ENCODE measurements at regions not wholly inside any gene's neighbourhood (a gene's known extent, or its start where the extent isn't known, plus 50 kb on each side); places are given as distances from the start of the nearest gene placed in this dataset.

GRCh38 chr3:65114041-65114440, 426.2 kb upstream of the ADAMTS9 start:
- no peak for DNase-seq

DNA sequence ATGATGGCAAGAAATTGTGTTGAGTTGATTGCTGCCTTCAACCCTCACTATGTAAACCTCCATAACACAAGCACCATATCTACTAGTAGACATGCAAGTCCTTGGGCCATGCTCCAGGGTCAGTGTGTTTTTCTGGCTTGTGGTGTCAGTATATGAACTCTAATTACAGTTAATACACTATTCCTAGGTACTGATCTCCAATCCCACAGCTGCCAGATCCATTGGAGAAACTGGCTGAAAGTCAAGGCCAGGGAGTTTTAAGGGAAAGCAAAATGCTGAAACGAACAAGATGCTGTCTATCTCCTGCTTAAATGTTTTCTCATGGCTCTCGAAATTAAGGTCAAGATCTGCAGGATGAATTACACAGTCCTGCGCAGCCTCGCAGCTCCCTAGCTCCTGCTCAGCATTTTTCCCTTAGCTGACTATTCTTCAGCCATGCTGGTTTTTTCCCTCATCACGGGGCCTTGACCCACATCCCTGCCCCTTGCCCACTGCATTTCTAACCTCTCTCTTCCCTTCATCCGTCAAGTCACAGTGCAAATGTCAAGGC, 425.0 kb upstream of the ADAMTS9 start:
- peak in 1 of 2 donors; percentile 20 for DNase-seq

DNA sequence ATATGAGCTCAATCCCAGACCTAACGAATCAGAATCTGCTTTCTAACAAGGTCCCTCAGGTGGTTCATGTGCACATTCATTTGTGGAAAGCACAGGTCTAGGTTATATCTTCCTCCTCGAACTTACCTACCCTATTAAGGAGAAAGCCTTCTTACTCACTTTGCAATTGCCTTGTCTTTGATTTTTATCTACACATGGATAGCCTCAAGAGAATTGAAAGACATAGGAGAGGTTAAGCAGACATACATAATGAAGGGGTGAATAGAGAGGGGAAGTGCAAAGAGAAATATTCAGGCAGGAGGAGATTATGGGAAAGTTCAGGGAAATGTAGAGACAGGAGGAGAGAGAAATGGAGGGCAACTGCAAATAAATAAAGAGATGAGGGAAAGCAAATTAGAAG, 422.9 kb upstream of the ADAMTS9 start:
- no peak for DNase-seq

DNA sequence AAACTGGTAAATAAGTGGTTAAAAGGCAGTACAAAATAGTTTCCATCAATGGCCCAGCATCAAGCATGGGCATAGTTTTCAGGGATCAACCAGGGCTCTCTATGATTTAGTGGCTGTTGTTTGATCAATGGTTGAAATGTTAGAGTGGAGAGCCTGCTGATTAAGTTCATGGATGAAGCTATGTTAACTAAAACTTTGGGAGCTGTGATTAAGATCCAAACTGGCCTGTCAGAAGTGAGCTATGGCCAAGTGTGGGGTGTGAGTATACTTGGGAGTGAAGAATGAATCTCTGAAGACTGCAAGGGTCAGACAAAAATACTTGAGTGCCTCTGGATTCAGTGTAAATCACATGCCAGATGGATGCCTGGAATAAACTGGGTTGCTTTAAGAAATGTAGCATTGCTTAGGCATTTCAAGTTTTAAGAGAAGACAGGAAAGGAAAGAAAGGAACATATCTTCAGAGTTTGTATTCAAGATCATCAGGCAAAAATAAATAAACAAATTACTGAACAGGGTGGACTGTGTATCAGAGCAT, 422.2 kb upstream of the ADAMTS9 start:
- no peak for DNase-seq

DNA sequence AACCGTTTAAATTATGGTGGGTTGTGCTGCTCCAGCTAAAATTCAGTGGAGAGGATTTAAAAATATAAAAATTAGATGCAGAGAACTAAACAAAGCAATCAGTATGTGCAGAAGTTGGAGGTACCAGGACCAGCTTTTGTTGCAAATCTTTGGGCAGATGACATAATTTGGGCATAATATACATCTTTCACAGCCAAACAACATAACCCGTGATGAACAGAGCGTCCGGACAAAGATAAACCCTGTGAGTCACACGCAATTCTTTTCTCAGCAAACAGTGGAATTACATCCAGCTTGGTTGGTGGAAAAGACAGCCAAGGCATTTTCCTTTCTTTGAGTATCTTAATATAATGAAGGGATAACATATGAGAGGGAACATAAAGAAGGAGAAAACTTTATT, 419.4 kb upstream of the ADAMTS9 start:
- DNase-seq, result no peak

DNA sequence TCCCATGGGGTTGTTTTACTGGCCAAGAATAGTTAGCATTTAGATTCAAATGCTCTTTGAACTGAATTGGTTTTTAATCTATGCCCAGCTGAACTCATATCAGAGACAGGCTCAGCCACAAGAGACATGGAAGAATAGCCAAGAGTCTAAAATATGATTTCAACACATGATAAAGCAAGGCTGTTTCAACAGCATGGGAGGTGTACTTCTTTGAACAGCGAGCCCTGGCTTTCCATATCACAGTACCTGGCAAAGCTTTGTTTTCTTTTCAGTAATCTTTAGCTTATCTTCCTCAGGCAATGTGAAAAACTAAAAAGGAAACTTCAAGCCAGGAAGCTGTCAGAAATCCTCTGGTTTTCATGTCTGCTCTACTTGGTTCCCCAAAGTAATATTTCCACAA, 413.6 kb upstream of the ADAMTS9 start:
- no peak for DNase-seq

- no peak for DNase-seq
Observed at GRCh38 chr3:65098400-65098799, 410.6 kb upstream of the ADAMTS9 start.

DNA sequence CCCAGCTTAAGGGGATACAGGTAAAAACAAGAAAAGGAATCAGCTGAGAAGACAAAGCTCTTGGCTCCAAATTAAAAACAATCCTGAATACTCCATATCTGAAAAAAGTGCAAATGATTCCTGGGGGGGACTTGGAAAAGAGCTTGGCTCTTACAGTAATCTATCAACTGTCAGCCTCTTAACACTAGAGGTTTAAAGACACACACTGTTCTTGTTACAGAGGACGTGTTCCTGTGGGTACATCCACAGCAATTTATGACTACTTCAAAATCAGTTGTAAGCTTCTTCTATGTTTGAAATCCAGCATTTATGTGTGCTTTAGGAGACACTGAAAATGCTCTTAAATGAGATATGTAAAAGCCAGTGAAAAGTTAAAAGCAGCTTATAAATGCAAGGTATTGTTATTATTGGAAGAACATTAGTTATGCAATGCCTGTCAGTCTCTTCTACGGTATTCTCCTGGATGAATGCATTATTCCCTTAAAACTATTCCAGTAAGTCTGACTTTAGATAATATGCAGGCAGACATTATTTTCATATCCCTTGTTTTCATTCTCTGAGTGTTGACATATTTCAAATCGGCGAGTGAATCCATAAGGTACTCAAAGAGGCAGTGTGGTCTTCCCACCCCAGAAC, 408.4 kb upstream of the ADAMTS9 start:
- no peak for DNase-seq

DNA sequence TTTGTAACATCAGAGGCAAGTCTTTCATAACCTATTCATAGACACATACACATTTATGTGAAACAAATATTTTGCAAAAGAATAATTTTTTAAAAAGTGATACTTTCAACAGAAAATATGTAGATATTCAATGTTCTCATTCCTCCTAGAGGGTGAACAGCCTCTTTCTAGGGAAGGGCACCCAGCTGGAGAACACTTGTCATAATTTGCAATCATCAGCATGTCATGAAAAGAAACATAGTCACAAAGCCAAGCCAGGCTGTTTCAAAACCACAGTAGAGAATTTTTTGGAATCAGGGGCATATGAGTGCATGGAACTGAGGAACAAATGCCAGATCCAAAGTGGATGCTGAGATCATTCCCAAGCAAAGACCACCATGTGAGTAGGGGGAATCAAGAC, 406.9 kb upstream of the ADAMTS9 start:
- no peak for DNase-seq

DNA sequence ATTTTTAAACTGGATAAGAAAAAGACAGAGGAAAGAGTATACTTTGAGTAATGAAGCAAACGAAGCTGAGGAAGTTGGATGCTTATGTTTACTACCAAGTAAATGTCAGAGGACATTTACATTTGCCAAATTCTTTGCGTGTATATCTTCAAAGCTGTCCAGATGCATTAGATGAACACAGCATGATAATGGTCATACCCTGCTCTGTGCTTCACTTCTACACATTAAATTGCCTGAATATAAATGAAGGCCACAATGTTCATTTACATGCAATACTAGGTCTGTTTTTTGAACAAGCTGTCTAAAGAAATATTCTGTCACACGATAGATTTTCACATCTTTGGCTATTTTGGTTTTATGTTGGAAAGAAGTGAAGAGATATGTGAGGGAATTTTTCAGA, 405.8 kb upstream of the ADAMTS9 start:
- no peak for DNase-seq

- DNase-seq, result no peak
Observed at GRCh38 chr3:65091565-65091964, 403.8 kb upstream of the ADAMTS9 start.

DNA sequence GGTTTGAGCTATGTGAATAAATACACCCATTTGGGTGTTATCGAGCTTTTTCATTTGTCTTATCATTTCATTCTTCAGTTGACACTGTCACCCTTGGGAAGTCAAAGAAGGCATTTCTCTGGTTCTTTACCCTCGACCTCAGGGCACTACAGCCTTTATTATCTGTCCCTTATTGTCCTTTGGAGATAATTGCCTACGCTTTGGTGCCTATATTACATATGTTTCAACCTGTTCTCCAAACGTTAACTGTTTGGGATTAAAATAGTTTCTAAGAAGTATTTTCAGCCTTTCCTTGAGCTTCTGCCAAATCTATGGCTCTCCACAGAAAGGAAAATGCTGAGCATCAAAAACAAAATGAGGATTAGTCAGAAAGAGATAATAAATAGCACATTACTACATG, 395.4 kb upstream of the ADAMTS9 start:
- no peak for DNase-seq

- DNase-seq, result no peak
Observed at GRCh38 chr3:65081536-65081935, 393.7 kb upstream of the ADAMTS9 start.

GRCh38 chr3:65080432-65080831, 392.6 kb upstream of the ADAMTS9 start:
- no peak for DNase-seq

DNA sequence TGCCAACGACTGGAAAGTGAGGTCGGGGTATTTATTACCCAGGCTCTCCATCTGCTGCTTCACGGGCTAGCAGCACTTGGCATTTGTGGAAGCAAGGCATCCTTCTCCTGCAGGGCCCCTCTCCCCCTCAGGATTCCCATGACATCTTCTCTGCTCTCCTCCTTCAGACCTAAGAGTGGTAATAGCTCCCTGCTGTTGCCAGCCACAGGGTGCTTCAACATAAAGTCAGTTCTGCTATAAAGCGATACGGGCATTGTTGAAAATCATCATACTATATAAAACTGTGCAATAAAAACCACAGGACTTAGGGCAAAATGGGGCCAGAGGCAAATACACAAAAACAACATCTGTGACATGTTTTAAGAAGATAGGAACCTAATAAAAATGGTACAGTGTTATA, 391.8 kb upstream of the ADAMTS9 start:
- DNase-seq, result no peak

DNA sequence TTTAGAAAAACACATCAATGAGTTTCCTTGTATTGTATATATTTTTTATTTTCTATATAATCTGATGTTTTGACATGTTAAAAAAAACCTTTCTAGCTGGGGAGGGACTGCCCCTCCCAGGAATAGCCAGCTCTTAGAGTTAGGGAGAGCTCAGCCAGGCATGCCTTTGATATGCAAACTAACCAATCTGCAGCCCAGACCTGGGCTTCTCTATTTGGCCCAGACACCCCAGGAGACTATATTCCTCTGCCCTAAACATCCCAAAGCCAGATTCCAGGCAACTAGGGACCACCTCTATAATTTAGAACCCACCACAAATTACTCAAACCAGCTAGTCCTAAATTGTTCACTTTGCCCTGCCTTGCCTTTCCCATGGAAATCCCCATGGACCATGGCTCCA, 390.9 kb upstream of the ADAMTS9 start:
- no peak for DNase-seq

DNA sequence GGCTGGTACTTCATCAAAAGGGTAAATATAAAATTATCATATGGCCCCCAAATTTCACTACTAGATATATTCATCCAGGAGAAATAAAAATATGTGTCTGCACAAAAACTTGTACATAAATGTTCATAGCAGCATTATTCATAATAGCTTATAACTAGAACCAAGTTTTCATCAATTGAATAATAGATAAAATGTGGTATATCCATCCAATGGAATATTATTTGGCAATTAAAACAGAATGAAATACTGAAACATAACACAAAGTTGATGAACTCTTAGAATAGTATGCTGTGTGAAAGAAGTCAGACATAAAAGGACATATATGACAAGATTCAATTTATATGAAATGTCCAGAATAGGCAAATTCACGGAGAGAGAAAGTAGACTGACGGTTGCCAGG, 389.3 kb upstream of the ADAMTS9 start:
- DNase-seq, result no peak

DNA sequence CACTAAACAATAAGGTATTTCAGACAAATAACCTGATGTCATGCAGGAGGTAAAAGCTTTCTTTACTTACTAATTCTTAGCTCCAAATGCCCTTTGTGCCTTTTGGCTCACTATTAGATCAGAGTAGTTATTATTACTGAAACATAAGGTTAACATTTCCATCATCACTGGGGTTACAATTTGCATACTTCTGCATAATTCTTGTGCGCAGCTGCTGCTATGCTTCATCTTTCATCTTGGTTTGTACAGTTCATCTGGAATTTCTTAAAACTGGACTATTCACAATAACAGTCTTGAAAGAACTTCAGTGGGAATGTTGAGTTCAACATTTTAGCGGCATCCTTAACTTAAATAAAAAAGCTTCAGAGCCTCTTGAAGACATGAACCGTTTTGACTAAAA, 383.2 kb upstream of the ADAMTS9 start:
- no peak for DNase-seq

GRCh38 chr3:65060904-65061303, 373.1 kb upstream of the ADAMTS9 start:
- no peak for DNase-seq

- DNase-seq, result no peak
Observed at GRCh38 chr3:65052101-65052500, 364.3 kb upstream of the ADAMTS9 start.

DNA sequence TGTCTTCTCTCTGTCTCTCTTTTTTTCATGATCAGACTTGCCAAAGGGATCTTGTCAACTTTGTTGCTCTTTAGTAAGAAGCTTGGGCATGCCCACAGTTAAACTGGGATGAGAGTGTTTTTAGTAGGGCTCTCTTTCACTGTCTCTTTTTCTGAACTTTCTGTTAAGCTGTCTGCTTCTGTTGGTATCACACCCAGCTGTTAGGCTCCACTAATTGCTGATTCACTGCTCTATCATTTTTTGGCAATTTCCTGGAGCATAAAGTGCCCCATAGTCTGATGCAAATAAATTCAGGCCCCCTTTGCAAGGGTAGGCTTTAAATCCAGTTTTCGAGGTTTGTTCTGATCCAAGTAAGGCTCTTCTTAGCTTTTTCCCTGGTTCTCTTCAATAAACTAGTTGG, 360.4 kb upstream of the ADAMTS9 start:
- no peak for DNase-seq

- no peak for DNase-seq
Observed at GRCh38 chr3:65045138-65045537, 357.3 kb upstream of the ADAMTS9 start.

- DNase-seq, result no peak
Observed at GRCh38 chr3:65044401-65044800, 356.6 kb upstream of the ADAMTS9 start.

DNA sequence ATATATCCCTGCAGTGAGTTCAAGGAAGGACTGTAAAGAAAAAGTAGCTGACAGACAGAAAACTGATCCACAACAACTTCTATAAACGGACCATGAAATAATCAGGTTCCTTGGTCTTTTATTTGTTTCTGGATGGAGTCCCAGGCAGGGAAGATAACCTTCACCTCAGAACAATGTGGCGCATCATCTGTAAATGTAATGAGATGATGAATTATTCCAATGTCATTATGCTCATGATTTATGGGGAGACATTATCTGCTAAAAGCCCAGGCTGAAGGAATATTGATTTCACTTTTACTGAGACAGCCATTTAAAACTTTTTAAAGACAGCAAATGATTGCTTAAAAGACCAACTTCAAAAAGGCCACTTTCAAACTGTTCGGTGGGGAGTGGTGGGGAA, 354.9 kb upstream of the ADAMTS9 start:
- no peak for DNase-seq

Data from right lung (tissue), 2 donors.